HG03558 (cell line): ENCODE measurements at regions not wholly inside any gene's neighbourhood (a gene's known extent, or its start where the extent isn't known, plus 50 kb on each side); places are given as distances from the start of the nearest gene placed in this dataset.
"Not testable (repeated sequence)": the region's sequence is repeated elsewhere in the genome, so short reads cannot be mapped to it uniquely, and the experiment has no call there.

Source experiments
- ATAC-seq: cut with Tn5 transposase; IDR thresholded peaks from one replicate; pipeline ENCODE4 v1.9.1; 2021; ENCODE audit warnings: moderate number of reproducible peaks; ENCODE audit not compliant: unreplicated experiment; ENCODE audit errors: extremely low read depth

DNA sequence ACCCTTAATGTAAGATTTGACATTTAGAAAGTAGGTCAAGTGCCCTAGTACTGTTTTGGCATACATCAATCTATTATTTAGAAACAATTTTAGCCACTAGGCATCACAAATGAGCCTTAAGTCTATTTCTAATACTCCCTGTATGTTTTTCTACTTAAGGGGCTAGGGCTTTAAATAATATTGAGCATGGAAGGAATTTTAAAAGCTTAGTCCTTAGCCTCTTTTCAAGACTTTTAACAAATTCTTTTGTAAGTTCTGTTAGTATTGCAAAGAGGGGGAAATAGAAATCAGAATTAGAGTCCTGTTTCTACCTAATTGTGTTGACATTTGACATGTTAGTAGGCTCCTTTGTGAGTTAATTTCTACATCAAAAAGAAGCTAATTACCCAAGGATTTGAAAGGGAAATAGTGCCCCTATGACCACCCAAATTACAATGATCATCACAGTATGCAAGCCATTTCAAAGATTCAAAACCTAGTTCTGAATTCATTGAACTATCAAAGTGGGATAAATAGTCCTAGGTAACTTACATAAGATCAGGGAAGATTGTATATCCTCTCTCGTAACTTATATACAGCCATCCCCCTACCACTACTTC, 647.8 kb upstream of the ACO1 start:
- ATAC-seq = no peak

DNA sequence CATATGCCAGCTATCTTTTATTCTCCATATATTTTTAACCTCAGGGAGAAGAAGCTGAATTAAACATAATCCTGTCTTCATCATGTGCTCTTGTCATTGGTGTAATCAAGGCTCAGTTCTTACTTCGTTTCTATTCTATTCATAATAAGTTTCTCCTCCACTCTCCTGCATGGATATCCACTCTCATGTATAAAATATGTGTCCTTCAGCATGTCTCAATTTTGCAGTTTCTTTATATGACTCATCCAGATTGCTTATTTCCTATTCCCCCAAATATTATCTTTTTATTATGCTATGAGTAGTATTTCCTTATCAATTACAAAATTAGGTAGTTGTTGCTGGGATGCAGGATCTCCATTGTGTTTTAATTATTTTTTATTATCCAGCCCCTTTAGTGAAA, 643.7 kb upstream of the ACO1 start:
- no peak for ATAC-seq

DNA sequence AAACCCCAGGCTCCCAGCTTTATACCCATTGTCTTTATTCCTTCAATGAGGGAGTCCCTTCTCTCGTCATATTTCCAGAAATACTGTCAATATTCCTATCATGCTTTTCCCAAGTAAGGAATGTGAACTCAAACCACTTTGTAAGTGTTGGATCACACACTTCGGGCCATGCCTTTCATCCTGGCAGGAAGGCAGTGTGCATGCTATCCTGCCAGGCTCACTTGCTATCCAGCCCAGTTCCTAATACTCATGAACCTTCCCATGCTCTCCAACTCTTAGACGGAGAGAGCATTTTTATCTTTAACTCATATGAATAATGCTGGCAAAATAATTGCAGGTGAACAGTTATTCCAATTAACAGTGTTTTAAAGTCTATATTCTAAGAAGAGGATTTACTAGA, 639.9 kb upstream of the ACO1 start:
- ATAC-seq = no peak

DNA sequence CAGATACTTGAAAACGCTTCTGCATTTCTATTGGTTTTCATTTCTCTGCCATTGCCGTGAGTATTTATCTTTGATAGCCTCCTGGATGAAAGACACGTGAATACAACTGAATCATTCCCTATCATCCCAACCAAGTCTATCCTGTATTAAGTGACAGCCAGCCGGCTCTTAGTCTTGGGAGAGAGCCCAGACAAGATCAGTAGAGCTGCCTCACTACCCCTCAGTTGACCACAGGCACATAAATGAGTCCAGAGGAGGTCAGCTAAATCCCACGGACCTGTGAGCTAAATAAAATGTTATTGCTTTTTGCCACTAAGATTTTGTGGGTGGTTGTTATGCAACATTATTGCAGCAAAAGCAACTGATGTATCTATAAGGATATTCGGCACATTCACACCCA, 639.0 kb upstream of the ACO1 start:
- no peak for ATAC-seq

DNA sequence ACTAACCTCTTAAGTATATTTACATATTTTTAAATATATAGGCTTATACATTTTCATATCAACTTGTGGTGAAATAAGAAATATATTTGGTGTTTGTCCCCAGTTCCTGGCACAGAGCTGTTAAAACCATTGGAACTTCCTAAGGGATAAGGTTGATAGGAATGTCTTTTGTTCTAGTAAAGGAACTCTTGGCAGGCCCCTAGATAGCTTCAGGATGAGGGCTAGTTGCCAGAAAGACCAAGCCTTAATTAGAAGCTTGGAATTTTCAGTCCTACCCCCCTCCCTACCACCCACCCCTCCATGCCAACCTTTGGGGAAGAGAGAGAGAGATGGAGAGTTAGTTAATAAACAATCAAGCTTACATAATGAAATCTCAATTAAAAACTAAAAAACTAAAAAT, 638.6 kb upstream of the ACO1 start:
- no peak for ATAC-seq

DNA sequence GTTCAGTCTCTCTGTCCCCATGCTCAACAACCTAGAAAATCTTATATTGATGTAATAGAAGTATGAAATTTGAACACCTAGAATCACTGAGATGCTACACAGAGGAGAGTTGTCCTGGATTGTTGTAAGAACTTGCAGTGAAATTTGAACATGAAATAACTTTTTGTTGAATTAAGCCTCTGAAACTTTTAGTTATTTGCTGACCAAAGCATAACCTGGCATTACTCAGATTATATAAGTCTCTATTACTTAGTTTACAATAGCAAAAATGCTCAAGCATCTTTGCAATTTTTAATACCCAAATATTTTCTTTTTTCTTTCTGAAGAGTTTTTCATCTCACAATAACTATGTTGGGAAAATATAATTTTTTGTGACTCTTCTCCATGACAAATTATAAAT, 630.7 kb upstream of the ACO1 start:
- no peak for ATAC-seq

DNA sequence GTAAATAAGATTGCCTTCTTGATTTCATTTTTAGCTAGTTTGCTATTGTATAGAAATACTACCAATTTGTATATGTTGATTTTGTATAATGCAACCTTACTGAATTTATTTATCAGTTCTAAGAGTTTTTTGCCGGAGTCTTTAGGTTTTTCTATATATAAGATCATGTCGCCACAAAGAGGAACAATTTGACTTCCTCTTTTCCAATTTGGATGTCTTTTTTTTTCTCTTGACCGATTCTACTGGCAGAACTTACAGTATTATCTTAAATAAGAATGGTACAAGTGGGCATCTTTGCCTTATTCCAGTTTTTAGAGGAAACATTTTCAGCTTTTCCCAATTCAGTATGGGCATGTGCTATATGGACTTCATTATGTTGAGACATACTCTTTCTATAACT, 624.7 kb upstream of the ACO1 start:
- ATAC-seq = no peak

DNA sequence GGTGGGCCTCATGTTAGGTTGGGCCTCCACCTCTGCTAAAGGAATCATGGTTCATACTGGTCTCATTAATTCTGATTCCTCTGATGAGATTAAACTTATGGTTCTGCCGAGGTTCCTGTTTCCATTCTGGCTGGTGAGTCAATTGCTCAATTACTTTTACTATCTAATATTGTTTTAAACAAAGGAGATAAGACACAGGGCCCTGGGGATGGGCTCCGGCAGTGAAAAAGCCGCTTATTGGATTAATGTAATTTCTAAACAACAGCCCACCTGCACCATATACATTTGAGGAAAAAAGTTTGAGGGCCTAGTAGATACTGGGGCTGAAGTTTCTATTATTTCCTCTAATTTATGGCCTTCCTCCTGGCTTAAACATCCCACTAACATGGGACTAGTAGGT, 610.4 kb upstream of the ACO1 start:
- not testable (repeated sequence) for ATAC-seq

DNA sequence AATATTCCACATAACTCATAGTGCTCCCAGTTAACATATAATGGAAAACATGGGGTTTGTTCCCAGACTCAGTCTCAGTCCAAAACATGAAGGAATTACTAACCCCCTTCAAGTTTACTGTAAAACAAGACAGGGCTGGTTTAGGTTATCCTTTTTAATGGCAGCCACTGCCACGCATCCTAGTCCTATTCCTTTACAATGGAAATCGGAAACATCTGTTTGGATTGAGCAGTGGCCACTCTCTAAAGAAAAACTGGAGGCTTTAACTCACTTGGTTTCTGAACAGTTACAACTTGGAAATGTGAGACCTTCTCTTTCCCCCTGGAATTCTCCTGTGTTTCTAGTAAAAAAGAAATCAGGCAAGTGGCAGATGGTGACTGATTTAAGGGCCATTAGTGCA, 609.9 kb upstream of the ACO1 start:
- no peak for ATAC-seq

DNA sequence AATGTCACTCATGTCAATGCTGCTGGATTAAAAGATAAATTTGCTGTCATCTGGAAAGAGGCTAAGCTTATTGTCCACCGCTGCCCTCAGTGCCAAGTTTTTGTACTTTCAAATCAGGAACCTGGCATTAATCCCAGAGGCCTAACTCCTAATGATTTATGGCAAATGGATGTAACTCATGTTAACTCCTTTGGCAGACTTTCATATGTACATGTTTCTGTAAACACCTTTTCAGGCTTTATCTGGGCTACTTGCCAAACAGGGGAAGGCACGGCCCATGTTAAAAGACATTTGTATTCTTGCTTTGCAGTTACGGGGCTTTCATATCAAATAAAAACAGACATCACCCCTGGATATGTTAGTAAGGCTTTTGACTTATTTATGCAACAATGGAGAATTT, 608.0 kb upstream of the ACO1 start:
- no peak for ATAC-seq

DNA sequence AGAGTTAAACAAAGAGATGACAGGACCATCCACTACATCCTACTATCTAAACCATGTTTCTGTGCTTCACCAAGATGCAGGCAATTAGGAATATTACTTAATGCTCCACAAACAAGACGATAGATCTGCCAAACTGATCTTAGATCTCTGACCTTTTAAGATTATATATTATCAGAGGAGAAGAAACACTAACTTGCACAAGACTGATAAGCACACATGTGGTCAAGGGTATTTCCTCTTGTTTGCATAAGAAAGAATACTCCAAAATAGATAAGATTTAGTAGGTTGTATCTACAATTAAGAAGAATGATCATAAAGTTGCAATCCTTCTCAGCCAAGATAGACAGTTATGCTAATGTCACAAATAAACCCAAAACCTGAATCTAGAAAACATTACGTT, 601.0 kb upstream of the ACO1 start:
- no peak for ATAC-seq

DNA sequence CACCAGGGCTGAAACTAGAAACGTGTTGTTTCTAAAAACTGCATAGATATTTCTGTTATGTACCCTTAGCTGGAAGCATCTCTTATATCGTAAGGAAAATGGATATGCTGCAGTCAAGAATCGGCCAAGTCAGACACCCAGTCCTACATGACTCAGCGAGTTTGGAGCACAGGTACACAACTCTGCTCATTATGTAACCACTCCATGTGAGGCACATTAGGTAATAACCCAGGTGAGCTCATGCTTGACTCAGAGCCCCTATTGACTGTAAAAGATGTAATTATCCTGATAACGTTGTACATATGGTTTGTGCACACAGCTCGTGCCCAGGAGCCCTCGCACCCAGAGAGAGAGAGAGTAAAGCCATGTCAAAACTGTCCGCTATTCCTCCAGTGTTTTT, 593.7 kb upstream of the ACO1 start:
- no peak for ATAC-seq

DNA sequence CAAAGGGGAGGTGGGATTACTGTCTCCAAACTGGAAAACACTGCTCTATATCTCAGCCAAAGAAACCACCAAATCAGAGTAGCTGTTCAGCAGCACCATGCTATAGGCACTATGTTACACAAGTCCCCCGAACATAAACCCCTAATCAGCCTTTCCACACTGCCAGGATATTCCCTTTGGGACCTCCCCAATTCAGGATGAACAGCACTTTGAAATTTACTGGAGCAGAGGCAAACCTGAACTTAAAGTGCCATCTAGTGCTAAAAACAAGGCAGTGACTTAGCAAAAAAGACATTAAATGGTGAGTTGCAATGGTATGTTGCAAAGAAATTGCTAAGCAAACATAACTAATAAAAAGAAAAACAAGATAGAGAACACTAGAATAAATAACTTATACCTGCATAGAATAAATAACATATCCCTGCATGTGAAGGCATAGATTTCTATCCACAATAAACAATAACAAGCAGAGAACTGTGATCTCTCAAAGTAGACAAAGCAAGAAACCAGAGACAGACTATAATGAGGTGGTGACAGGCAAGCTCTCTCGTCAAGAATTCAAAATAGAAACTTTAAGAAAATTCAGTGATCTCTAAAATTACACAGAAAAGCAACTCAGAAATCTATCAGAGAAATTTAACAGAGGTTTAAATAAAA, 584.4 kb upstream of the ACO1 start:
- ATAC-seq = no peak

DNA sequence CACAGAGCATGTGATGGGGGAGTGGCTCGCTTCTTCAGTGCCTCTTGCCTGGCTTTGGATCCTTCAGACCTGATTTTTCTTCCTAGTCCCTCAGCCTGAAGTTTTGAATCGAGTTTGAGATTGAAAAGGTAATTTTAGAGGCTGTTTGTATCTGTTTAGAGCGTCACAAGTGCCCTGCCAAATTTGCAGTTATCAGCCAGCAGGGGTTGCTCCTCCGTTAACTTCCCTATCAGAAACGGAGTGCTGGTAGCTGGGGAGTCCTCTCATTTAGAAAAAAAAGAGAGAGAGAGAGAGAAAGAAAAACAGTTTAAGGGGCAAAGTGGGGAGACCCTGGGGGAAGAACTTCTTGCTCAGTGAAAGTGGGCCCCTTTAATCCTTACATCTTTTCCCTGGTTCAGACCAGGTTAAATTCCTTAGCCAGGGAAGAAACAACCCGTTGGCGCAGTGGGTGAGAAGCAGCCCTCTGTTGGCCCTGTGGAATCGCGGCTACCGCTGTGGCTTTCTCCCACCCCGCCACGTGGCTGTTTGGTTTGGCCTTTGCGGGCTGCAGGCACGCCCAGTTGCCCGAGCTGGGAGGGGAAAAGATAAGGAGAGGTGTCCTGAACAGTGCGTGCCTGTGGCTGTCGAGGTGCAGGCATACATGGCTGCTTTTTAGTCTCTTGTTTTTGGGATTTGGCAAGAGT, 576.7 kb upstream of the ACO1 start:
- no peak for ATAC-seq

DNA sequence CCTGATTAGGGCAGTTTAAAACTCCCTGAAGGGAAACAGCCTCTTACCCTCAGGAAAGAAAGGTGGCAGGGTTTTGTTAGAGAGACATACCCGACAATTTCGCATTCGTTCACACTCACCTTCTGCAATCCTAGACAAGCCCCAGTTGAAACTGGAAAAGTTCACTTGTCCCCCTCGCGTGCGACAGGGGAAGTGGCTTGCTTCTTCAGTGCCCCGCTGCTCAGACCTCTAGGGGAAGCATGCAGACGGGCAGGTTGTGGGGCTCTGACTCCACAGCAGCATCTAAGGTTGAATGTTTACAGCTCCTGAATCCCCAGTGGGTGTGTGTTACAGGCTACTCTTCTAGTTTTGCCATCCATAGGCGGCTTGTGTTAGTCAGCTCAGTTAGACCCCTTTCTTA, 575.7 kb upstream of the ACO1 start:
- ATAC-seq = no peak

DNA sequence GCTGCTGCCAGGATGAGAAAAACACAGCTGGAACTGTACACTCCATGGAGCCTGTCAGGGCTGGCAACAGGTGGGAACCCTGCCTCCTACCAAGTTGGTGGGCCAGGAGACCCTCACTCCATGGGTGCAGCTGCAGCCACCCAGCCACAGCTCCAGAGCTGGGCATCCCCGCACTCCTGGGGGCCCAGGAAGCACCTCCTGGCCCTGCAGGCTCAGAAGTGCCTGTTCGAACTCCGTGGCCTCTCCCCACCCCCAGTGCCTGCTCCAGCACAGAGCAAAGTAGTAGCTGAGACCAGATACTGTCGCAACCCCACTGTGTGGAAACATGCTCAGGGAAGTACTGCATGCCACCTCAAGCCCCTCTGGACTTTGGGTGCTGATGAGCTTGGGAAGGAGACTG, 564.0 kb upstream of the ACO1 start:
- no peak for ATAC-seq

DNA sequence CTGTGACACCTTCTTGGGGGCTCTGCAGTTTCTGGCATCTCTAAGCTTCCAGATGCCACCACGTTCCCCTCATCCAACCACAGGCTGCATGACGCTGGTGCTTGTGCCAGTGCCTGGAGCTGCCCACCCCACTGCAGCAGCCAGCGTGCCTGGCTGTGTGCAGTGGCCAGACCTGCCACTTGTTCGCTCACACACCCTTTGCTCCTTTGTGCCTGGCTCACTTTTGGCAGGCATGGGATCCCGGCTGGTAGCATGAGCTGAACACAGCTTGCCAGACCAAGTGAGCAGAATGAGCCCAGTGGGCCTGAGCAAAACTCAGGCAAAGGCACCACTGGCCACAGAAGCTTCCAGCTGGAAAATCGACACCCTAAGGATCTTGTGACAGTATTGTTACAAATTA, 562.9 kb upstream of the ACO1 start:
- ATAC-seq = no peak

DNA sequence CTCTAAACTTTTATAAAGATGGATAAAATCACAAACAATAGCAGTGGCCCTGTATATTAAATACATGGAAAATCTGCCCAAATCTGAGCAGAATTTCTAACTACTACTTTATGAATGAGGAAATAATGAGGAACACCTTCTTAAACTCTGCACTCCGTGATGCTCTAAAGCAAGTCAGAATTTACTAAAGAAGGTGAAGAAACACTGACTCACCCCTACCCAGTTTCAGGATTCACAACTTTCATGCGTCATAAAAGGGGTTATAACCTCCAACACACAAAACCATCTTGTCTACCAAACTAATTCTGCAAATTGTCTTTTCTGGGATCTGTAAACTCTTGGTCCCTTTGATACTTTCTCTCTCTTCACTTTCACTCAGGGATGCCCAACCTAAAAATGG, 561.1 kb upstream of the ACO1 start:
- ATAC-seq = no peak

DNA sequence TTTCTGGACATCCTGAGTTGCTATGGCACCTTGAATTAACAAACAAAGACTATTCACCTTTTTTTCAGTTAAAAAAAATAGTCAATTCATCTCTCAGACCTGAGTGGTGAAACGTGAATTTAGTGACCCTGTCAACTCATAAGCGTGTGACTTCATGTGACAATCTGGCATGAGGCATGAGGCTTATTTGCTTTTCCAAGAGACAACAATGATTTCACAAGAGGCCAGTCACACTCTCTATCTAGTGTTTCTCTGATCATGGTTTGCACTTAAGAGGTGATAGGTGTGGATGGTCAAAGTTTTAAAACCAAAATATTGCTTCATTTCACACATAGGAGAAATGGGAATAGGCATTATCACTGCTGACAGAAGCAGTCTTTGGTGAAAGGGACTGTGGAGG, 559.6 kb upstream of the ACO1 start:
- no peak for ATAC-seq

DNA sequence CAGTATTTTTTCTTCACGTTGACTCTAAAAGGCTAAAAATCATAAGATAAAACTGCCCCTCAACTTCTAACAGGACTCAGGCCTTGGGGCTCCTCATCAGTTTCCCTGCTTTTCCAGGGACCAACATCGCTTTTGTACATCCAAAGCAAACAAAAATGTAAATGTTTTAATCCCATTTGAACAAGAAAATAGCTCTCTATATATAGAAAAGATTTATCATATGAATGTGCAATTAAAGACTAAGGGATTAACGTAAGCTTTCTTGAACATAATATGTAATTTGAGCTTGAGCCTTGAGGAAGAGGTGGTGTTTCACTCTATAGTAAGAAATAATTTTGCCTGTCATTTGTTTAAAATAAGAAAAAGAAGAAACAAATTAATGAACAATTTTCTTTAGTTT, 547.2 kb upstream of the ACO1 start:
- no peak for ATAC-seq

DNA sequence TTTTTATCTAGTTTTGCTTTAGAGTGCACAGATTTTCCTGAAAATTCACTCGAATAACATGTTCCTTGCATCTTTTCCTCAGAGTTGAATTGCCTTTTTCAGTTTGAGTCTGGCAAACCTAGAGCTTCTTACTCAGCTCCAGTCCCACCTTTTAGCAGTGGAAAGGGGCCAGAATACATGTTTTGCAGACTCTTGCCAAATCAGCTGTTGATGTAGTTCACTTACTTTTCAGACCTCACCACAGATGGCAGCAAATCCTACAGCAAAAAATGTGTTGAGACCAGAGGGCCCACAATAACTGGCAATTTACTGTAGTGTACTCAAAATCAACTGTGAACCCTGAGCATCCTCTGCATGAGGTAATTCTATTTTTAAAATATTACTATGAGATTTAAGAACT, 545.2 kb upstream of the ACO1 start:
- no peak for ATAC-seq

DNA sequence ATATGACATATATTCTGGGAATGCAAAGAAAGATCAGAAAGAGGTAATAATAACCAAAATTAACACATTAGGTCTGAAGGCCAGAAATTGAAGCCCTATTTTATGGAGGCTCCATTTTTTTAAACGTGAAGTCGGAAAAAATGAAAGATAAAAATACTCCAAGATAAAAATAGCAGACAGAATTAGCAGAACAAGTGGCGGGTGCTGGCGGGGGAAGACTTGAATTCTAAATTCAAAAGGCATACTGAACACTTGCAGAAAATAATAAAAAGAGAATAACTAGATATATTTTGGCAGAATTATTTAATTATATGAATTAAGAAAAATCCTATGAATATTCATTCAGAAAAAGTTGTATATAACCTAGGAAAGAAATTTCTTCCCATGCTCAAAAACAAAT, 543.7 kb upstream of the ACO1 start:
- no peak for ATAC-seq
